ENCODE measurements at regions not wholly inside any gene's neighbourhood (a gene's known extent, or its start where the extent isn't known, plus 50 kb on each side); places are given as distances from the start of the nearest gene placed in this dataset.

- no peaks in the 10 kb centered on the region for H3K9me2 ChIP-seq
- 5% methylated on average over 9 of the region's 9 CpGs for WGBS (ENCODE audit: low lambda C conversion rate)
- H3K27ac ChIP-seq (ENCODE audit: low read depth in 2 of 2, low read length in 1 of 2), result peak overlapping the region; percentile 60 to 65; a peak in 3 of 4 replicates
- peak overlapping the region in 1 of 2 experiments; percentile 42; a peak in 1 of 4 replicates for H3K4me3 ChIP-seq (ENCODE audit: low read depth in 2 of 2, low read length in 1 of 2)
- peaks cover 0 to 2% of the 10 kb centered on the region in 2 experiments; a peak in 2 of 4 replicates for H3K4me1 ChIP-seq (ENCODE audit: control insufficient read depth in 1 of 2, insufficient read depth in 2 of 2, low read depth in 1 of 2, low read length in 1 of 2)
- H3K9me3 ChIP-seq, result no peaks in the 10 kb centered on the region
- H3K27me3 ChIP-seq (ENCODE audit: insufficient read depth), result no peaks in the 10 kb centered on the region
- H3K9ac ChIP-seq, result no peak overlapping the region; the same call in 1 of the 2 replicates
- ChIA-PET POLR2A (no interaction called here), CTCF (interaction anchor here (0.6 to 3.3 kb wide), 61 partner anchors 10 to 1552 kb away, joined by 3 to 35 read pairs (median 4); partner anchors contain the start of genes ENKUR, GPR158 and THNSL1)
- peak; percentile 66 for DNase-seq
- H2AFZ ChIP-seq (ENCODE audit: low read depth), result peak overlapping the region; percentile 75
- H3K4me2 ChIP-seq, result peak overlapping the region; percentile 60
- H3F3A ChIP-seq (replicated peaks; ENCODE audit: insufficient read depth), result no peaks in the 10 kb centered on the region
- H3K36me3 ChIP-seq (replicated peaks in 1 of 2; ENCODE audit: control insufficient read depth in 1 of 2, insufficient read depth in 2 of 2, low read length in 1 of 2), result no peaks in the 10 kb centered on the region
- H3K79me2 ChIP-seq (ENCODE audit: insufficient read depth), result no peaks in the 10 kb centered on the region
- no peaks in the 10 kb centered on the region for H4K20me1 ChIP-seq (ENCODE audit: insufficient read depth)
- TF ChIP-seq SMC3 (IDR thresholded peaks at IDR 0.05; ENCODE audit: low read depth, low read length) (peak; percentile 84), TAF1 (IDR thresholded peaks at IDR 0.05; ENCODE audit: borderline replicate concordance, low read depth, low read length) (no peak), MAX (IDR thresholded peaks at IDR 0.05; ENCODE audit: low read depth) (no peak), RCOR1 (IDR thresholded peaks at IDR 0.05; ENCODE audit: low read length) (no peak), POLR2AphosphoS5 (IDR thresholded peaks at IDR 0.05; ENCODE audit: low read depth, low read length) (no peak), USF2 (IDR thresholded peaks at IDR 0.05; ENCODE audit: borderline replicate concordance, low read depth, low read length) (no peak), MEF2A (IDR thresholded peaks at IDR 0.05; ENCODE audit: borderline replicate concordance, low read depth) (no peak), ELF1 (IDR thresholded peaks at IDR 0.05) (no peak), MXI1 (IDR thresholded peaks at IDR 0.05; ENCODE audit: low read depth, low read length) (no peak), ZBTB33 (IDR thresholded peaks at IDR 0.05; ENCODE audit: borderline replicate concordance, low read depth) (no peak), NFIC (IDR thresholded peaks at IDR 0.05; ENCODE audit: borderline replicate concordance) (no peak), TEAD4 (IDR thresholded peaks at IDR 0.05; ENCODE audit: borderline replicate concordance, insufficient read depth) (no peak; the same call in 1 of the 2 replicates), NRF1 (IDR thresholded peaks at IDR 0.05; ENCODE audit: low read depth, low read length) (no peak), EP300 (IDR thresholded peaks at IDR 0.05; ENCODE audit: borderline replicate concordance in 1 of 2, low read depth in 1 of 2, low read length in 1 of 2) (no peak), USF1 (IDR thresholded peaks at IDR 0.05; ENCODE audit: borderline replicate concordance, low read depth) (no peak), RAD21 (IDR thresholded peaks at IDR 0.05; ENCODE audit: low read length) (peak; percentile 93), YY1 (IDR thresholded peaks at IDR 0.05; ENCODE audit: low read depth) (no peak), CHD2 (IDR thresholded peaks at IDR 0.05; ENCODE audit: low read length, partially characterized antibody) (no peak), PBX3 (IDR thresholded peaks at IDR 0.05) (no peak), GATA2 (CRISPR knock-in tag; IDR thresholded peaks at IDR 0.05) (no peak), RFX5 (IDR thresholded peaks at IDR 0.05; ENCODE audit: low read length) (no peak), FOXM1 (IDR thresholded peaks at IDR 0.05; ENCODE audit: low read depth) (no peak), RXRA (IDR thresholded peaks at IDR 0.05; ENCODE audit: borderline replicate concordance, low read depth) (peak; percentile 81; the same call in 1 of the 2 replicates), REST (IDR thresholded peaks at IDR 0.05; ENCODE audit: low read depth, low read length) (peak; percentile 27; the same call in 1 of the 2 replicates), JUND (IDR thresholded peaks at IDR 0.05) (no peak), EZH2phosphoT487 (IDR thresholded peaks at IDR 0.05; ENCODE audit: borderline replicate concordance, low read depth) (no peak)
Observed at GRCh38 chr10:25080880-25081581, 64.6 kb downstream of the THNSL1 start.

Data from SK-N-SH (cell line).